ENCODE measurements at regions not wholly inside any gene's neighbourhood (a gene's known extent, or its start where the extent isn't known, plus 50 kb on each side); places are given as distances from the start of the nearest gene placed in this dataset.
"Not testable (repeated sequence)": the region's sequence is repeated elsewhere in the genome, so short reads cannot be mapped to it uniquely, and the experiment has no call there.

DNA sequence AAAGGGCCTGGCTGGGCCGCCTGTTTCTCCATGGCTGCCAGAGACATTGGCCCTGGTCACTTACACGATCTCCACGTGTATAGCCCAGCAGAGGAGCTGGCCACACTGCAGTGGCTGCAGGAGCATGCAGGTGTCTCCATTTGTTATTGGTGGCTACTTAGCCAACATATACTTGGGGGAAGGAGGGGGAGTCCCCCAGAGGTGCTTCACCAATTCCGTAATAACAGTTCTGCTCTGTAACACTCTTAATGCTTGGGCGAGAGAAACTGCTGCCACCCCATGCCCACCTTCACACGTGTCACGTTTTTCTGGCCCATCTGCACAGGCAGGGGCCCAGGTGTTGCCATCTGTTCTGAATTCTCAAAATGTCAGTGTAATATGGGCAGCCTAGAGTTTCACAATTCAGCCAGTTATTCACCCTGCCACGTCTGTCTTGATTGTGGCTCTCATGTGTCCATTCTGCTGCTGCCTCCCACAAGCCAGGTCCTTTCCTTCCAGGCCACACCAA lies 353.5 kb downstream of the BCL2L11 start:
- DNase-seq (ENCODE audit: low spot score) = not testable (repeated sequence)

DNA sequence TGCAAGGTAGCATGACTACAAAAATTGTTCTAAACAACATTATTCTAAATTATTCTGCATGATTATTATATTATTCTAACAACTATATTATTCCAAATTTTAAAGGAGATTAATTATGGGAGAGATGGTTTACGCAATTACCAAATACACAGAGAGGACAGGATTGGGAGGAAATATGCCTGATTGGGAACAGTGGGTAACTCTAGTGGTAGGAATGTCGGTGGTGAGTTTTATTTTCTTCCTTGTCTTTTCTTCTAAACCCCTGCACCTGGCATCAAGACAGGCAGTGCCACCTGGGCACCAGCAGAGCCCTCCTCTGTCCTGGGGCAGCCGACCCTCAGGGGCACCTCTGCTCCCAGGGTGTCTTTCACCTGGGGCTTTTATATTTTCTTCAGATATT lies 357.6 kb downstream of the BCL2L11 start:
- not testable (repeated sequence) for DNase-seq (ENCODE audit: low spot score)

DNA sequence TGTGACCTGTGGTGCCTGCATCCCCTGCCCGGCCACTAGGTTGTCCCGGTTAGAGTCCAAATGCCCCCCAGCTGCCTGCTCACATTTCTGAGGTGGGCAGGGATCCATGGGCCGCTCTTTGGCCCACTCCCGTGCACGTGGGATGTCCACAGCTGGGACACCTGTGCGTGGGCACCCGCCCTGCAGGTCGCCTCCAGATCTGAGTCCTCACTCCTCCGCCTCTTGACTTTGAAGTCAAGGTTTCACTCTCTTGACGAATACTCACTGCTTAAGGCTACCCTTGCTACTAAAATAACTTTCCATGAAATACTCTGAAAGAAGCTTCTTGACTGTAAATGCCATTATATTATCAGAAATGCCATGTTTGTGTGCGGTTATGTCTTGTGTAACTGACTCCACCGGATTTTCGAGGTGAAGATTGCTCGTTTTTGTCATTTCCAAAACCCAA lies 358.2 kb downstream of the BCL2L11 start:
- DNase-seq (ENCODE audit: low spot score) = not testable (repeated sequence)

DNA sequence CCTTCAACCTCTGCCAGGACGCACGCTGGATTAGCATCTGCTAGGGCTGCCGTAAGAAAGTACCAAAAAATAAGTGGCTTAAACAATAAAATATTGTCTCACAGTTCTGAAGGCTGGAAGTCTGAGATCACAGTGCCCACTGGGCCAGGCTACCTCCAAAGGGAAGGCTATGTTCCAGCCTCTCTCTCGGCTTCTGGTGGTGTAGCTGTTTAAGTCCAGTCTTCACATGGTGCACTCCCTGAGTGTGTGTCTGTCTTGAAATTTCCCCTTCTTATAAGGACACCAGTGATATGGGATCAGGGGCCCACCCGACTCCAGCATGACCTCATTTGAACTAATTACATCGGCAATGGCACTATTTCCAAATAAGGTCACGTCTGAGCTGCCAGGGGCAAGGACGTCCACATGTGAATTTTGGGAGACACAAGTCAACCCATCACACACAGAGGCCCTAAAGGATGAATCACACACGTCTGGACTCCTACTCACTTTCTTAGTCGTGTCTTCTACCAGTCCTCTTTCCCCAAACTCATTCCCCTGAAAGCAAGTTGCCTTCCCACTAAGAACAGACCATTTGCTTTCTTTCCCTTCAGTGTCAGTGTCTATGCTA lies 359.4 kb downstream of the BCL2L11 start:
- not testable (repeated sequence) for DNase-seq (ENCODE audit: low spot score)

DNA sequence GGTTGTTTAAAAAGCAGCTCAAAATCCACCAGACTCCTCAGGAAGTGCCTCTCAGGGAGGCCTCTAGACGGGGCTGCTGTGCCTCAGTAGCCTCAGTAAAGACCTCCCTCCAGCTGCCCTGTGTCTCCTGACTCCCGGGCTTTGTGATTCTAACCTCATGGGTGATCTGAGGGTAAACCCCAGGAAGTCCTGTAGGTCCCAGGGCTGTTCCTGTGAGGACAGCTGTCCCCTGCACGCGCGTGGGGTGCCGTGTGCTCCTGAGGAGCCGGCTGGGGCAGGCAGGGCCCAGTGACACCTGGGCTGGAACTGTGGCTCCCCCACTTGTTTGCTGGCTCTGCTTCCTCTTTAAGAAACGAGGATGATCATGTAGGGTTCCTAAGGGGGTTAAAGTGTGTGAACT lies 359.9 kb downstream of the BCL2L11 start:
- not testable (repeated sequence) for DNase-seq (ENCODE audit: low spot score)

DNA sequence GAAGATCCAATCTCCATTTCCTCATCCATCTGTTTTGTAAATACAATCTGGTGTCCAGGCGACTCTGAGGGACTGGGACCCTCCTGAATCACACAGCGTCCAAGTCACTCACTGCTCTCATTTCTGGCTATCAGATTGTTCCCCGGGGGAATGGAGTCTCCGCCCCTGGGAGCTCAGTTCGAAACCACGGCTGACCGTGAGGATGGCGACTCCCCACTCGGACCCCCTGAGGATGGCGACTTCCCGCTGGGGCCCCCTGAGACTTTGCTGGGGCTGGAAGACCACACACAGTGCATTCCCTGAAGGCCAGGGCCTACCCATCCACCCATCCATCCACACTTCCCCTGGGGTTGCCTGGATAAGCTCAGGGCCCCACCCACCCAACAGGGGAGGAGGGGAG lies 360.5 kb downstream of the BCL2L11 start:
- not testable (repeated sequence) for DNase-seq (ENCODE audit: low spot score)

DNA sequence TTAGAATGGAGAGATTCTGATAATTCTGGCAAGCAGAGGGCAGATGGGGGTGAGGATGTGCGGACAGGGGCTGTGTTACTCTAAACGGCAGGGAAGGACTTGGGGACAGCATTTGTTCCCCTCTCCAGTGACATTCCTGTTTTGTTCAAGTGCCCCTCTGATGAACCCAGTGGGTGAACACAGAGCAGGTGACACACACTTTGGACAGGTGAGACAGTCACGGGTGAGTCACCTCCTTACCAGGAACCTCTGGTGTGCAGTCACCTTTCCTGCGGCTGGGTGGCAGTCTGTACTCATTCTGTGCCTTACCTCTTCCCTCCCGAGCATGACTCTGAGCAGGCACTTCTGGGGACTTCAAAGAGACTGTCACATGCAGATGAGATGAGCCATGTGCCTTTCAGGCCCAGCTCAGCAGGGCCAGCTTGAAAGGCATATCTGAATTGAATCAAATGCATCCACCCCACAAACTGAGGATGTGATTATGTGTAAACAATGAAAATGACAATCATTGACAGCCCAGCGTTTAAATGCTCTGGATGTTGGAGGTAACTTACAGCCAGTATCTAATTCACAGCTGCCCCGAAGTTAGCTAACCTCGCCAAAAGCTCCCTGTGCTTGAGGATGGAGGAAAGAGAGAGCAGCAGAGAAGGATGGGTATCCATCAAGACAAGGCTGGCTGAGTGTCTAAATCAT lies 362.4 kb downstream of the BCL2L11 start:
- not testable (repeated sequence) for DNase-seq (ENCODE audit: low spot score)

DNA sequence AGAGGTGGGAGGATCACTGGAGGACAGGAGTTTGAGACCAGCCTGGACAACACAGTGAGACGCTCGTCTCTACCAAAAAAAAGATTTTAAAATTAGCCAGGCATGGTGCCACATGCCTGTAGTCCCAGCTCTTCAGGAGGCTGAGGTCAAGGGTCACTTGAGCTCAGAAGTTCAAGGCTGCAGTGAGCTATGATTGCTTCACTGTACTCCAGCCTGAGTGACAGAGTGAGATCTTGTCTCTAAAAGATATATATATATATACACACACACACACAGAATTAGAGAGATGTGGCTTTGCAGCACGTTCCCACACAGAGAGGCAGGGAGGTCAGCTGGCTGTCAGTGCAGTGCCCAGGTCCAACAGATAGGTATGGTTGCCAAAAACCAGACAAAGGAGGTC lies 363.4 kb downstream of the BCL2L11 start:
- DNase-seq (ENCODE audit: low spot score) = not testable (repeated sequence)

DNA sequence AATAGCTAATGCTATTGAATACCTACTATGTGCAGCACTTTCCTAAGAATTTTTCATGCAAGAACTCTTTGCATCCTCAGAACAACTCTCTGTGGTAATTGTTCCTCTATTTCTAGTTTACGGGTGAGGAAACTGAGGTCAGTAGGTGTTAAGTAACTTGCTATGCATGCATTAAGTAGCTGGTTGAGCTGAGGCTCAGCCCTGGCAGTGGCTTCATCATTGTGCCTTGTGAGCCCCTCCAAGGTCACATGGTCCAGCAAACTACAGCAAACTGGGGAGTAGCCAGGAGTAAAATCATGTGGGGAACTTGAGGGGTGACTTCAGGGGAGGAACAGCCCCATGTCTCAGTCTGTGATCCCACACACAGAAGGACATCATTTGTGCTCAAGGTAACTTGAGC lies 365.2 kb downstream of the BCL2L11 start:
- DNase-seq (ENCODE audit: low spot score) = not testable (repeated sequence)

DNA sequence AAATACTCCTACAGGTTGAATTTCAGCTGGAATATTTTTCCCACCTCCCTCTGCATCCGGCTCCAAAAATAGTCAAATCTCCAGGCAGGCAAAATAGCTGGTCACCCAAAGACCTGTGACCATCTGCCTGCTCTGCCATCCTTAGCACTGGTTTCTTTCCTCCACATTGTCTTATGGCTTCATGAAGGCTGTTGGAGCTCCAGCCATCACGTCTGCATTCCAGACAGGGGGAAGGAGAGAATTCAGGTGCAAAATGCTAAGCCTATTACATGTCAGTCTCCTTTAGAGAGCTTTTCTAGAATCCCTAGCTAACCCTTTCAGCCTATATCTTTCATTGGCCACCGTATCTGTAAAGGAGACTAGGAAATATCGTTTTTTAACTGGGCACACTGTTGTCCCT lies 367.7 kb downstream of the BCL2L11 start:
- DNase-seq (ENCODE audit: low spot score) = not testable (repeated sequence)

DNA sequence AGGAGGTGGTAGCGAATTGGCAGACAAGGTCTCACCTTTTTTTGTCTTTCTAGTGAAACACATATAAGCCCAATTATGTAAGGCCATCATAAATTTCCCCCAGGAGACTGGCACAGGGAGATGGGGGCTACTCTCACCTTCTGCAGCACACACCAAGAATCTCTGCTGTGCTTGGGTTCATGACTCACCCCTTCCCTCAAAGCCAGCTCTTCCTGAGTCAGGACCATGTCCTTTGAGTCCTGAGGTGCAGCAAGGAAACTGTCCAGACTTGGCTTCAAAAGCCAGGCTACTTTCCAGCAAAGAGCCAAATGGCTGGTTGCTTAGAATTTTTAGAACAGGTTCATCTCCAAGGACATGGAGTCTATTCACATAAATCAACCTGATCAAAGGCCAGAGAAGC lies 368.7 kb downstream of the BCL2L11 start:
- DNase-seq (ENCODE audit: low spot score) = not testable (repeated sequence)

DNA sequence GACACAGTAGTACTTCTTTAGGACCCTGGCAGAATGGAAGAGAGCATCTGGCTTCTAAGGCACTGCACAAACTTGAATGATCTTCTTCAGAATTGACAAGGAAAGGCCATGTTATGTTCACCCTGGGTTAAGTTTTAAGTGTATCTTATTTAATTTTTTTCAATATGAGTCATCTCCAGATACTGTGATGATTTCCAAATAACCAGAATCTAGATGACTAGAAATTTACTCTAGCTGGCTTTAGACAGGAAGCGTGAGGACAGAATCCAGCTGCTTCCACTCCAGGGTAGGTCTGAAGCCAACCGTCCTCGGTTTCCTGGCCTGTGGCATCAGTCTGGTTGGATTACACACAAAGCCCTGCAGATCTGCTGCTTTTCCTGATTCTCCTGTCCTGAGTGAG lies 370.5 kb downstream of the BCL2L11 start:
- DNase-seq (ENCODE audit: low spot score) = not testable (repeated sequence)

DNA sequence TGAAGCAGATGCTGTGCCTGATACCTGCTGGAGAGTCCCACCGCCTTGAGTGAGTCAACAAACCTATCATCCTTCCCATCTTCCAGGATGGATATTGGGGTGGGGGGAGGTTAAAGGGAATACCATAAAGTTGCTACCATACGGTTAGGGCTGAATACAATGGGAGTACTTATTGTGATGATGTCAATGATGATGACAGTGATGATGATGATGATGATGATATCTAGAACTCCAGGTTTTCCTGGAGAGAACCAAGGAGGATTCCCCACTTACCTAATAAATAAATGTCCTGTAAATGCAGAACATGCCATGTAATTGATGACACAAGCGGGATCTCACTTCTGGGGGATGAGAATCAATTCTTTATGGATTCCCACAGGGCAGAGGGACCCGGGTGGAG lies 370.9 kb downstream of the BCL2L11 start:
- not testable (repeated sequence) for DNase-seq (ENCODE audit: low spot score)

DNA sequence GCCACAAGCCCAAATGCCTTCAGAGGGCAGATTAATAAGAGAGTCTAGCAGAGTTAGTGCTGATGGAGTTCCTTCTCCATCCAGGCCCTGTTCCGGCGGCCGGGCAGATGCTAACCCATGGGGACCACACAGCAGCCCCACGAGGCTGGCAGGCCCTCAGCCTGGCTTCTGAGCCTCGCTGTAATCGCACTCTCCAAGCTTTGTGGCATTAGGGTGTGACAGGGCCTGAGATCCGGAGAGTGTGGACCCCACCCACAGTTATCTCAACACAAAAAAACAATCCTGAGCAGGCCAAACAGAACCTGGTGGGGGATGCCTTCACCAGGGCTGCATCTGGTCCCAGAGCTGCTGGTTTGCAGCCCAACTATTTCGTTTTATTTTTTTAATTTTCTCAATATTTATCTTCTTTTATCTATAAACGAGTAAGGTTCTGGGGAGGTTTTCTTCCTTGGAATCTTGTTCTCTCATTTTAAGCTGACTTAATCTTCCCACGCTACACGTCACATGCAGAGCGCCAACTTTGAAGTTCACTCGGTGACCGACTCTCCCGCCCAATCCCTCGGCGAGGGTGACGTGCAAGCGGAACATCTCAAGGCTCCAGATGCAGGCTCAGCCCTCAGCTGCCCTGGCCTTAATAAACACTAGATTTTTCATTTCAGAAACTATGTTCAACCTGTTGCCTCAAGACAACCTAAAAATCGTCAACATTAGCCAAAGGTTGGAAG lies 372.4 kb downstream of the BCL2L11 start:
- not testable (repeated sequence) for DNase-seq (ENCODE audit: low spot score)

DNA sequence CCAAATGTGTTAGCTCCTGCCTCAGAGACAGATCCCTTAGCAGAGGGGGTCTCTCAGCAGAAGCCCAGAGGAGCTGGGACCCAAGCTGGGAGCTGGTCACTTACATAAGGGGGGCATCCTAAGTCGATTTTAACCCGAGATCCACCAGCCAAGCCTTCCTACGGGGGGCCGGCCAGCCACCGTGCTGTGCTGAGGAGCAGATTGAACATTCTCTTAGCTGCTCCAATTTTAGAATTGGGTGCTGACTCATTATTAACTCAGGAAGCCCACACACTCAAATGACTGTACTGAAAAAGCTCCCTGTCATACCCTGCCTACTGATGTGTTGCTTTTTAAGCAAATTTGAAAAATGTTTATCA lies 373.0 kb downstream of the BCL2L11 start:
- not testable (repeated sequence) for DNase-seq (ENCODE audit: low spot score)

DNA sequence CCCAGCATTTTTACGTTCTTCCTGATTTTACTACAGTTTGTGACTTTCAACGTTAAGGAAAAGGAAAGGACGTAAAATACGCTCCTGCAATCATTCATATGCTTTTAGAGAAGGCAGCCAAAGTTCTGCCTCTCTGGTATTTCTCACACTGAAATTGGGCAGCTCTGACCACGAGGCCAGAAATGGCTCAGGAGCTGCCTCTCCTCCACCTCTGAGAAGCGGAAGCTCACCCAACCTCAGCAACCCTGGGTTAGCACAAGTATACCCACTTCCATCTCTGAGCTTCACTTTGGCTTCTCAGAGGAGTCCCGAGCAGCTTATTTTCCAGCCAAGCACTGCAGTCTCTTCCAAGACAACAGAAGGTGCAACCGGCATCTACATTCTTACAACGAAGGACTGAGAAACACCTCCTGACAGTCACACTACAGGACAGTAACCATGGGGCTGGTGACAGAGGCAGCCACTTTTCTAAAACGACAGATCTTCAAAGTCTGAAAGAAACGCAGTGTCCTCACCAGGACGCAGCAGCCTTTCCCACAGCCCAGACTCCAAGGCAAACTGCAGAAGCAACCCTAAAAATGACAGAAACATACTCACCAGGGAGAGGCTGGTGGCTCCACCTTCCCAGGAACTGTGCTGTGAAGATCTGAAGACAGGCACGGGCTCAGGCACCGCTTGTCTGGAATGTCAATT lies 373.7 kb downstream of the BCL2L11 start:
- not testable (repeated sequence) for DNase-seq (ENCODE audit: low spot score)

DNA sequence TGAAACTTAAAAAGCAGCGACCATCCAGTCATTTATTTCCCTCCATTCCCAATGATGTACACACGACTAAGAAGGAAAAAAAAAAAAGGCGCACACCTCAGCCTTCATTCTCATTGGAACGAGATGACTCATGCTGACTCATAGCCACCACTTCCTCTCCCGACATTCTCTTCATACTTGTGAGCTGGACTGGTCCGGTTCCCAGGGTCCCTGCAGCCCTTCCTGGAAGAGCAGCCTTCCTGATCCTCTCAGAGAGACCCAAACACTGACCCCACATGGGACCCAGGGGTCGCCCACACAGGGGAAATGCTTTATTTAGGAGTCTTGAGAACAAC lies 374.2 kb downstream of the BCL2L11 start:
- DNase-seq (ENCODE audit: low spot score) = not testable (repeated sequence)

DNA sequence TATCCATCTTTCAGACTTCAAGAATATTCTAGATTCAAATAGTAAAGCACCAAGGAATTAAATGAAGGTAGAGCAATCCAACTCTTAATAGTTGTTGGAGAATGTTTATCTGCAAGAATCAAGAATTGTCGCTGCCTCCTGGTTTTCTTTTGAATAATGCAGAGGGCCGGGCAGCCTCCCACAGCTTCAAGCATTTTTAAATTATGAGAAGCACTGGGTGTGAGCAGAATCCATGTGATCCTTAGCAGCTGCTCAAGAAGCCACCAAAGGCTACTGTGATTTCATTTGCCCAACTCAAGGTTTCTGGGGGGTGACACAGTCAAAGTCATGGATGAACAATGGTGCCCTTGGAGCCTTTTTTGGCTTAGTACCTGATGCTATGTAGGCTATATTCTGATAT lies 374.9 kb downstream of the BCL2L11 start:
- DNase-seq (ENCODE audit: low spot score) = not testable (repeated sequence)

DNA sequence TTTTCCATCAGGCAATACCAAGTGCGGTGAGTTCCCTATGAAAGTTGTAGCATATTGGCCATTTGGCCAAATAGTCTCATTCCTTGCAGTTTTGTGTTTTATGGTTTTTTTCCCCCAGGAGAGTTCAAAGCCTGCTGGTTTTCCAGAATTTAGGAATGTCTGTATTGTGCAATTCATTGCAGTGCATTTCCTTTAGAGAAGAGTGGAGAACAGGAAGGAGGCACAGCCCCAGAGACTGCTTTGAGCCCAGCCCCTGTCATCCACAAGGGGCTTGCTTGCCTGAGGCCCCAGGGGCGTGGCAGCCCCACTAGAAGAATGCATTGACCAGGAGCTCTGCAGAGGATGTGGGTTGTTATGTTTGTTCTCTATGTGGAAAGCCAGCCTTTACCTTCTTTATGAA lies 375.5 kb downstream of the BCL2L11 start:
- not testable (repeated sequence) for DNase-seq (ENCODE audit: low spot score)

DNA sequence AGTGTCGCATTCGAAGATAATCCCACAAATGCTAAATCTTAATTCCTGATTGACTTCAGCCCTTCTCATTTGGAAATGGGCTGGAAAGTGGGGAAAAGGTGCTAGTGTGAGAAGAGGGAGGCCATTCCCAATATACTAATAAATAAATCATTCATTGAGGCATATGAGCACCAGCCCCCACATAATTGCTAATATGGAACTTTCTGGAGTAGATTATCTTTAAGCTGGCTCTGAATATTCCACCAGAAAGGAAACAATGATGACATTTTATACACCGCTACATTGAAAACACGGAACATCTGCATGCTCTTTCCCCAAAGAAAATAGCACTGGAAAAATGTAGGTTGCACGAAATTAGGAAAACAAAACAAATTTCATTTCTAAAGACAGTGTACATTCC lies 376.1 kb downstream of the BCL2L11 start:
- DNase-seq (ENCODE audit: low spot score) = not testable (repeated sequence)

DNA sequence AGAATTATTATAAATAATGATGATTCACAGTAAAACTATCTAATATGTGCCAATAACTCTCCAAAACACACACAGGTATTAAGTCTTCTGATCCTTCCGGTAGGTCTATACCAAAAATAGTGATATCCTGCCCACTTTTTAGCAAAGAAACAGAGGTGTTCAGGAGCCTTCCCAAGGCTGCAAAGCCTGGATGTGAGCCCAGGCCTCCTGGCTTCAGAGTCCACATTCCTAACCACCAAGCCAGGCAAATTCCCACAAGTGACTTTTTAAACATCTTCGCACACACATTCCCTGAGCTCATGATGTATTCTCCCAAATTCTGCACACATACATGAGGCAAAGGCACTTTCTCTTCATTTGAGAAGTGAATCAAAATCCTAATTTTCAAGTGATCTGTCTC lies 376.6 kb downstream of the BCL2L11 start:
- DNase-seq (ENCODE audit: low spot score) = not testable (repeated sequence)

DNA sequence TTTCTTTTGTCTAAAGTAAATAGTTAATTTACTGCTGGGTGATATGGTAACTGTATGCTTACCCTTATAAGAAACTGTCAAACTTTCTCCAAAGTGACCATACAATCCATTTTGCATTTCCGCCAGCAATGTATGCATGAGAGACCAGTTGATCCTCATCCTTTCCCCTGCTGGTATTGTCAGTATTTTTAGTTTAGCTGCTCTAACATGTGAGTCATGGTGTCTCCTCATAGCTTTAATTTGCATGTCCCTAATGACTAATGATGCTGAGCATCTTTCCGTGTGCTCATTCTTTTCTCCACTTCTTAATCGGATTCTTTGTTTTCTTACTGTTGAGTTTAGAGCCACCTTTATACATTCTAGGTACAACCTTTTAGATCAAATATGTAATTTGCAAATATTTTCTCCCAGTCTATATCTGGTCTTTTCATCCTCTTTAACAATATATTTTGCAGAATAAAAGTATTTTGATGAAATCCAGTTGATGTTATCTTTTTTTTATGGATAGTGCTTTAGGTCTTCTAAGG lies 379.9 kb downstream of the BCL2L11 start:
- DNase-seq (ENCODE audit: low spot score) = not testable (repeated sequence)
